Medulla oblongata (tissue), 1 donor: ENCODE measurements at regions not wholly inside any gene's neighbourhood (a gene's known extent, or its start where the extent isn't known, plus 50 kb on each side); places are given as distances from the start of the nearest gene placed in this dataset.
"Not testable (repeated sequence)": the region's sequence is repeated elsewhere in the genome, so short reads cannot be mapped to it uniquely, and the experiment has no call there.

Source experiments
- DNase-seq: peaks from one replicate; pipeline ENCODE4 v3.0.0-alpha.2; 2015; ENCODE audit errors: extremely low spot score

DNA sequence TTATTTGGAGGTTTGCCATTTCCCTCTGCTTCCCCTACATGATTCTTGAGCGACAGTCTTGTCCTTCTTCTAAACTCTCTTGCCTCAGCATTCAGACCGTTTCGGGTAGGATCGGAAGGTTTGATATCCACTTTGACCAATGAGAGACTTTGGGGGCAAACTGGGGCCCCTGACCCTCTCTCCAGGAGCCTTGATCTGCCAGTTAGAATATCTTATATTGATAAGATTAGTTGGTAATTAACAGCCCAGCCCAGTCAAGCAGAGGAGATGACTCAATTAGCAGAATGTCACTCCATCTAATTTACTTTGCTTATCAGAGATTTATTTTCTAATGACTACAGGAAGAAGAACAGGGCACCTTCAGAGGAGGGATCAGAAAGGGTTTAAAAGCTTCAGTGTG is 532.8 kb downstream of the XYLT1 start:
- DNase-seq: no peak

DNA sequence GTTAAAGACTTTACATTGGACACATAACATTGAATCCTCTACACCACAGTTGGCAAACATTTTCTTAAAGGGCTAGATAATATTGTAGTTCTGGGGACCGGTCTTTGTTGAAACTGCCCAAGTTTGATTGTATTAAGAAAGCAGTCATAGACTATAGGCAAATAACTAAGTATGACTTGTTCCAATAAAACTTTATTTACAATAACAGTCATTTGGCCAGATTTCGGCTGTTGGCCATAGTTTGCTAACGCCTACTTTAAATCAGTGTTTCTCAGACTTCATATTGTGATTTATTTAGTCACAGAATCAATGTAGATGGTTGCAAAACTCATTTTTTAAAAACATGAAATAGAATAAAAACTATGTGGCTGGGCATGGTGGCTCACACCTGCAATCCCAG is 531.8 kb downstream of the XYLT1 start:
- no peak for DNase-seq

DNA sequence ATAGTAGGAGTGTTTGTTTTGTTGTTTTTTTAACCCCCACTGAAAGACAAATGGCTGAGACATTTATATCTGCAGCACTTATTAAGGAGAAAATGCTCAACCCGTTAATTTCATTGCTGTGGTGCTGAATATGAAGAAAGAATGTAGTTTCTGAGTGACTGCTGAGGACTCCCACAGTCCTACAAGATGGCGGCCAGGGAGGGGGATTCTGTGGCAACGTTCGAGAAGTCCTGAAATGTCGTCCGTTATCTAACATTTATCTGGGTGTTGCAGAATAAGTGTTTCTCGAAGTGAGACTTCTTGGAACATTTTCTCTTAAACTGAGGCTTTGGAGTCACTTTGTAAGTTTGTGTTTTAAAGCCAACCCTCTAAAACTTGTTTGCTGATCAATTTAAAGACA is 530.4 kb downstream of the XYLT1 start:
- DNase-seq: no peak

DNA sequence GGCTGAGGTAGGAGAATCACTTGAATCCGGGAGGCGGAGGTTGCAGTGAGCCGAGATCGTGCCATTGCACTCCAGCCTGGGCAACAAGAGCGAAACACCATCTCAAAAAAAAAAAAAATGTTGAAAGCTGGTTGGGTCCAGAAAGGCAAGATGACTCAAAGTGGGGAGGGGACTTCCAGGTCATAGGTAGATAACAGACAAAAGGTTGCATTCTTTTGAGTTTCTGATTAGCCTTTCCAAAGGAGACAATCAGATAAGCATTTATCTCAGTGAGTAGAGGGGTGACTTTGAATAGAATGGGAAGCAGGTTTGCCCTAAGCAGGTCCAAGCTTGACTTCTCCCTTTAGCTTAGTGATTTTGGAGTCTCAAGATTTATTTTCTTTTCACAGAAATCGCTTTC is 527.9 kb downstream of the XYLT1 start:
- not testable (repeated sequence) for DNase-seq

DNA sequence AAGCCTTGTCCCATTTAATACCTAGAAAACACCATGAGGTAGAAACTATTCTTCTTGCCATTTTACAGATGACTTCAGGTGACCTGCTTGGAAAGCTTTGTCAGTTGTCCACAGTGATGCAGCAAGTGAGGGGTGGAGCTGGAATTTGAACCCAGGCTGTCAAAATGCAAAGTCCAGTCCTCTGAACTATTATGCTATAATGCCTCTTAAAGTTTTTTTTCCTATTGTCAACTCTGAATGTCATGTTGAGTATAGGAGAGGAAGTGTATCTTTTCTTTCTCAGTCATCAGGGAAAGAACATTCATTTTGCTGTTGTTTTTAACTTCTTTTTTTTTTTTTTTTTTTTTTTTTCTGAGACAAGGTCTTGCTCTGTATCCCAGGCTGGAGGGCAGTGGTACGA is 525.6 kb downstream of the XYLT1 start:
- DNase-seq: no peak

DNA sequence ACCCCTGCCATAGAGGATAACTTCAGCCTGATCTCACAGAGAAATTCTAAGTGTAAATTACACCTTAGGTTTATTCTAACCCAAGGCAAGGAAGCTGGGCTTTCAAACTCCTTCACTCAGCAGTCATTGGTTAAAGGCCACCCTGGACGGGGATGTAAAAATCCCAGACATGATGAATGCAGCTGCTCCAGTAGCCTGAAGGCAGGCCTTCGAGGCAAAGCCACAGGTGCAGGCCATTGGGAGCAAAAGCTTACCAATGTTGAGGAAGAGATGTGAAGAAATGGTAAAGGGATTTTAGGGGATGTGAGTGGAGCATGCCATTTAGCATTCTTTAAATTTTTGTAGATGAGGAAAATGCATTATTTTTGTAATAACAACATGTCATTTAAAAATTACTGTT is 514.4 kb downstream of the XYLT1 start:
- no peak for DNase-seq

DNA sequence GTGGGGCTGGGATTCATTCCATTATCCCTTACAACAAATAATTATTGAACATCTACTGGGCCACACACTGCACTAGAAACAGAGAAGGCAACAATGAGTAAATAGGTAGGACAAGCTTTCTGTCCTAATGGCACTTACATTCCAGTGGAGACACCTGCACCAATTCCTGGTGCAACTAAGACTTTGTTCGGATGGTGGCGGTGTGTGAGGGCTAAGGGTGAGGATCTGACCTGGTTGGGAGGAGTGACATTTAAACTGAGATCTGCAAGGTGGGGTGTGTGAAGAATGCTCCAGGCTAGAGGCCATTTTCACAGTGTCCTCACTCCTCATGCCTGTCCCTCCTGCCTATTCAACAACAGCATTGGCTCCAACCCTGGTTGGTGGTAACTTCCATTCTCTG is 510.0 kb downstream of the XYLT1 start:
- no peak for DNase-seq

DNA sequence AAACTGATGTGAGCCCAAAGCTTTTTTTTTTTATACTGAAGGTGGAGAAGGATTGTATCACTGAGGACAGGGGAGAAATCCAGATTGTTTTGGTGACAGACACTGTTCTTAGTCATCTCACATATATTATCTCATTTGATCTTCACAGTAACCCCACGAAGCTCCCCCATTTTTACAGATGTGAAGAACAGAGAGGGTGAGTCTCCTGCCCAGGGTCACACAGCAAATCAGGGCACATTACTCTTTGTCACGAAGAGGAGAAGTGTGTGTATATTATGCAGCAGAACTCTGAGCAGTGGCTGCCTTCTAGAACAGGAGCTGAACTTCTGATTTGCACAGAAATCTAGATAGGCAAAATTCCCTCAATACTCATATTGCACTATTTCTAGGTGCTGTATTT is 504.3 kb downstream of the XYLT1 start:
- no peak for DNase-seq

DNA sequence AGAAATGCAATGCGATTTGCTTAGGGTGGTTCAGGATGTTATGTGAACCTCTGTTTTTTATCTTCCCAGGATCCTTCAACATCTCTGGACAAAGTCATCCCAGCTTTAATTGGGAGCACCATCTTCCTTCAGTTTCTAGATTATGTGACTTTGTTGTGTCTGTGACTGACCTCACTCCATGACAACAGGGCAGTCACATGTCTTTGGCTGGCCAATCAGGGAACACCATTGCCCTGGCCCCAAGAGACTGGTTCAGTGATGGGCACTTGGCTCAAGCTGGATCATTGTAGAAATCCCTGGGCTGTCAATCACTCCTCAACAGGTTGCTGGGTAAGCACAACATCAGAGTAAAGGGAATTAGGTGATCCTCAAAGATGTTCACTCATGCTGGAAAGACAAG is 499.7 kb downstream of the XYLT1 start:
- no peak for DNase-seq

DNA sequence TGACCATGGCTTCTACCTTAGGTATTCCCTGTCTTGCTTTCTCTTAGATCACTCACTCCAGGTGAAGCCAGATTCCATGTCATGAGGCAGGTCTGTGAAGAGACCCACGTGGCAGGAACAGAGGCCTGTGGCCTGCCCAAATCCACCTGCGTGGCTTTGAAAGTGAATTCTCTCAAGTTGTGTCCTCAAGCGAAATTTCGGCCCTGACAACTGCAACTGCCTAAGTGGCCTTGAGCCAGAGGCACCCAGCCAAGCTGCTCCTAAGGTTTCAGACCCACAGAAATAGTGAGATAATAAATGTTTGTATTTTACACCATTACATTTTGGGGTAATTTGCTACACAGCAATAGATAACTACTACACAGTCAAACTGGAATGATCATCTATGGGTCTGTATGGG is 497.9 kb downstream of the XYLT1 start:
- no peak for DNase-seq

DNA sequence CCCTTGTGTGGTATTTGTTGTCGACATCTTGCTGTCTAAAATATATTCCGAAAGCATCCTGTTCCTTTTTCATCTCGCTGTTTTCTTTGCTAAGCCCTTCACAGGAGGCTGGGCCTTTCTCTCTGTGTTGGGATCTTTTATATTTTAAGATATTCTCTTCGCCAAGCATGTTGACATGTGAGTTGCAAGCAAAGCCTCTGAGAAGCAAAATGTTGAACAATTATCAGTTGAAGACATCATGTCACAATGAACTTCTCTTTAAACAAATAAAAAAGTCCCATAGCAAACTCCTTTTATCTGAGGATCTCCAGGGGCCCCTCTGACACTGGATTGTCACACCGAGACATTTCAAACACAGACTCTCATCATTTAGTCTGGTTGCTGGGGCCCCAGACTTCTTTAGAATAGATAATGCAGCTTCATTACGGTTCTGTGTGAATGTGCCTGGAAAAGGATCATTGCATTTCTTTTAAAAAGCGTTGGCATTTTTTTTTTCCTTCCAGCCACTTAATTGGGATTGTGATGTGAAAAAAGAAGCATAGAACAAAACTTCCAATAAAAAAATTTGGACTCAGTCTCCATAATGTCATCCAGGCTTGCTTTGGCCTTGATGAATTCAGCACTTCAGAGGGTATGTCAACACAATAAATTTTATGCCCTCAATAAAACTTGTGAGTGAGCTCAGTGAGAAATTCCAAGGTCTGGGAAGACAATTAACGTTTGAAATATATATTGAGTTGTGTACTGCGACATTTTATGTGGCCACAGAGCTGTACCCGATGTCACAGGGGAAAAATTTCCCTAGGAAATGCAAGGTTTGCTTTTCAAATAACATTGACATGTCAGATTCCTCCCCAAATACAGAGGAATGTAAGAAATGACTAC is 496.8 kb downstream of the XYLT1 start:
- DNase-seq: no peak

DNA sequence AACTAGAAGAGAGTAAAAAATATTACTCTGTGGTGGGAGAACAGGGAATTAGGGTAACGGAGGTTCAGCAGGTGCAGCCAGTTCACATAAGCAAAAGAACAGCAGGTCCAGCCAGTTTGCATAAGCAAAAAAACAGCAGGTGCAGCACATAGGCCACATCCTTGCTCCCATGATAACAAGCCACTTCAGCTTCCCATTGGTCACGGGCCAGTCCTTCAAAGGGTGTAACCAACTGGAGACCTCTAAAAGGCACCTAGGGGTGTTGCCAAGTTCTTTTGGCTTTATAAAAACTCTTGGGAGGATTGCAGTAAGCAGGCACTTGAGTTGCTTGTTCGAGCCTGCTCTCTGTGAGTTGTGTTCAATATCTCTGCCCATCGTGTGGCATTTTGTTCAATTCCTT is 488.1 kb downstream of the XYLT1 start:
- DNase-seq: no peak

DNA sequence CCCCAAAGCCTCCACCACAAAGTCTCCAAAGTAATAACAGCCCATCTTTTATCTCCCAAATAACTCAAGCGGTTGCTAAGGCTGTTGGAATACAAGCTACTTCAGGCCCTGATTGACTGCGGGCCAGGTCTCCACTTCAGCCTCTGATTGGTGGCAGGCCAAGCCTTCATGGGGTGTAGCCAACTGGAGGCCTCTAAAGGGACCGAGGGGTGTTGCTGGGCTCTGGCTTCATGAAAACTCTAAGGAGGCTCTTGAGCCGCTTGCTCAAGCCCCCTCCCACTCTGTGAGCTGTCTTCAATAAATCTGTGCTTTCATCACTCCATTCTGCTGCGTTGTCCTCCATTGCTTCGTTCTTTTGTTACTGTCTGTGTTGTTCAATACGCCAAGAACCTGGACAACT is 487.2 kb downstream of the XYLT1 start:
- DNase-seq: no peak

DNA sequence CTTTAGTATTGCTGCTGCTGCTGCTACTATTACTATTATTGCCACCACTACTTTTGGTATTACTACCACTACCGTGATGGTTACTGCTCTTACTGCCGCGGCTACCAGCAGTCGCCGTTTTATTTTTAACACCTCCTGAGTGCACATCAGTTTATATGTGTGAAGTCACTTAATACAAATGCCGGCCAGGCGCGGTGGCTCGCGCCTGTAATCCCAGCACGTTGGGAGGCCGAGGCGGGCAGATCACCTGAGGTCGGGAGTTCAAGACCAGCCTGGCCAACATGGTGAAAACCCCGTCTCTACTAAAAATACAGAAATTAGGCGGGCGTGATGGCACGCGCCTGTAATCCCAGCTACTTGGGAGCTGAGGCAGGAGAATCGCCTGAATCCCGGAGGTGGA is 486.7 kb downstream of the XYLT1 start:
- not testable (repeated sequence) for DNase-seq

DNA sequence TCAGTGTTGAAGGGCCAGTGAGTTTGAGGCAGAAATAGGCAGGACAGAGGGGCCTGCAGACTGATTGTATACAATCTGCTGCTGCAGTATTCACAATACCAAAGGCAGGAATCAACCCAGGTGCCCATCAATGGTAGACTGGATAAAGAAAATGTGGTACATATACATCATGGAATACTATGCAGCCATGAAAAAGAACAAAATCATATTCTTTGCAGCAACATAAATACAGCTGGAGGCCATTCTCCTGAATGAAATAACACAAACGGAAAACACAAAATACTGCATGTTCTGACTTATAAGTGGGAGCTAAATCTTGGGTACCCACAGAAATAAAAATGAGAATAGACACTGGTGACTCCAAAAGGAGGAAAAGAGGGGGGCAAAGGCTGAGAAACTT is 485.1 kb downstream of the XYLT1 start:
- DNase-seq: no peak

DNA sequence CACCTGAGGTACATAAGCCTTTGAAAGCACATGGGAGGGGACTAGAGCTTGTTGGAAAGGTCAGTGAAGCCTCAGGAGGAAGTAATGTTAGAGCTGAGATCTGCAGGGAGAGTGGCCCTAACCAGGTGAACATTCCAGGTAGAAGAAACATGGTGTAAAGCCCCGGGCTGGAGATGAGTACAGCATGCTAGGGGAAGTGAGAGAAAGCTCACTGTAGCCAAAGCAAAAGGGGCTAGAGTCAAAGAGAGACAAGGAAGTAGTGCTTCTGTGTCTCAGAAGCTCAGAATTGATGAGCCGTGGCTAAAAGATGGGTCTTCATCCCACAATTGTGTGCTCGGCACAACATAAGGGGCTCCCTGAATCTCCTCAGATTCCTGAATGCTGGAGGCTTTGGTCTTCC is 481.8 kb downstream of the XYLT1 start:
- DNase-seq: no peak

DNA sequence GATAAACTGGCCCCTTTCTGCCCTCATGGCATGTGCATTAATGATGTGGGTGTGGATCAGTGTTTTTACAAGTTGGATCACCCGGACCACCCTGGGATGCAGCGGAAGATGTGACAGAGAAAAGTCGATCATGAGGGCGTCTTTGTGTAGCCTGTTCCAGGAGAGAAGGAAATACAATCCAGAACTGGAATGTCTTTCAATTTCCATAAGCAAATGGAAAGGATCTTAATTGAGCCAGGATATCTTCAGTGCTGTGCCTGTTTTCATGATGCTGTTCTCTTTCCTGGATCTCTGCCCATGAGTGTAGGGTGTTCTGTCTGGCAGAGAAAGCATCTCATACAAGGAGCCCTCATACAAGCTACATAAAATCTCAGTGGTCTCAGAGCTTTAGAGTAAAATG is 481.4 kb downstream of the XYLT1 start:
- no peak for DNase-seq

DNA sequence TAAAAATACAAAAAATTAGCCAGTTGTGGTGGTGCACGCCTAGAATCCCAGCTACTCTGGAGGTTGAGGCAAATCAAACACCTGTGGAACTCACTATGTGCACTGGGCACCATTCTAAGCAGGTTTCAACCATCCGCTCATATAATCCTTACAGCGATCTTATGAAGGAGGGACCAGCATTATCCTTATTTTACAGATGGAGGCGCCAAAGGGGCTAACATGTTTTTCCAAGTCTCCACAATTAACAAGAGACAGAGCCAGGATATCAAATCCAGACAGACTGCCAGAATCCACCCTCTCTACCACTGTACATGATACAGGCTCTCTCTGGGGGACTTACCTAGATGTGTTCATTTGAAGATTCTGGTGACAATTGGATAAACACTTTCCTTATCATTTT is 479.0 kb downstream of the XYLT1 start:
- DNase-seq: no peak

DNA sequence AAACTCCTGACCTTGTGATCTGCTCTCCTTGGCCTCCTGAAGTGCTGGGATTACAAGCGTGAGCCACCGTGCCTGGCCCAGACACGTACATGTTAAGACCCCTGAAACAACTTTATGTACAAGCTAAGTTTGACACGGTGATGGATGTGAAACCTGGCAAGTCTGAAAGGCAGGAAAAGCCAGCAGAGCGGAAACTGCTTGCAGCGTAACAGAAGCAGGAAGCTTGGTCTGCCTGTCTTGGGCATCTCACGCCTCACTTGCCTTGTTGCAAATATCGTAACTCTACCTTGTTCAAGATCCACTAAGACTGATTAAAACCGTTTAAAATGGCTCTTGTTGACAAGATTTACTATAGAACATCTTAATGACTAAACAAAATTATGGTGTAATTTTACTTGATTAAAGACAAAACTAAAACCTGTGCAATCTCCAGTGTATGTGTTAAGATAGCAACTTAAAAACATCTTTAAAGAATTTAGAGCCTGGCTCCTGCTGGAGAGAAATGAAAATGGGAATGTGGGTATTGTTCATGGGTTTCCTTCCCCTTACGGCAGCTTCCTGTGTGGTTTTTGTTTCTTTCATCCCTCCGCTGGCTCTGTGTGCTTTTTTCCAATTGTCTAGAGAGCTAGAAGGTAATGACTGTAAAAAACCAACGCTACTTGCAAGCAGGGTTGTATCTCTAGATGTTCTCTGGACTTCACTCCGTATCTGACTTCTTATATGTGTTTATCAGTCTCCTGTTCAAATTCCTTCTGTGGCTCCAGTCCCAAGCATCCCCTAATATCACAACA is 477.6 kb downstream of the XYLT1 start:
- peak; percentile 9 for DNase-seq

DNA sequence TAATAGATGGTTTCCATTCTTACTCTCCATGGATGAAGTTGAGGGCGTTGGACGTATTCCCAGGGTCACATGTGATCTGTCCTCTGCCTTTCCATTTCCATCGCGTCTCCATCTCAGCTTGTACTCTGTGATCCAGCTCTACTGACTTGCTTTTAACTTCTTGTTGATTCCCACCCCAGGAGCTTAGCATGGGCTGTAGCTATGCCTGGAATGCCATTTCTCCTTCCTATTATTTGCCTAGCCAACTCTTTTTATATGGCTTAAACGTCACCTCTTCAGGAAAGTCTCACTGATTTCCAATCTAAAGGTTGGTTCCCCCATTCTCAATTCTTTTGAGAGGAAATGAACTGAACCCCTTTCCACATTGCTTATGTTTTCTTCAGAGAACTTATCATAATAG is 475.9 kb downstream of the XYLT1 start:
- no peak for DNase-seq

DNA sequence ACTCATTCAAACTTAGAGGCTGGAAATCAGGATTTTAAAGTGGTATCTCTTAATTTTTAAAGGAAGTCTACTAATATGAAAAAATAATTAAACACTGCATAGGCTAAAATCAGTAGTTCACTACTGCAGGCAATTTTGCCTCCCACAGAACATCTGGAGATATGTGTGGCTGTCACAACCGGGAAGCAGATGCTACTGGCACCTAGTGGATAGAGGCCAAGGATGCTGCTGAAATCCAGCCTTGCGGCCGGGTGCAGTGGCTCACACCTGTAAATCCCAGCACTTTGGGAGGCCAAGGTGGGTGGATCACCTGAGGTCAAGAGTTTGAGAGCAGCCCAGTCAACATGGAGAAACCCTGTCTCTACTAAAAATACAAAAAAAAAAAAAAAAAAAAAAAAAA is 473.9 kb downstream of the XYLT1 start:
- no peak for DNase-seq

DNA sequence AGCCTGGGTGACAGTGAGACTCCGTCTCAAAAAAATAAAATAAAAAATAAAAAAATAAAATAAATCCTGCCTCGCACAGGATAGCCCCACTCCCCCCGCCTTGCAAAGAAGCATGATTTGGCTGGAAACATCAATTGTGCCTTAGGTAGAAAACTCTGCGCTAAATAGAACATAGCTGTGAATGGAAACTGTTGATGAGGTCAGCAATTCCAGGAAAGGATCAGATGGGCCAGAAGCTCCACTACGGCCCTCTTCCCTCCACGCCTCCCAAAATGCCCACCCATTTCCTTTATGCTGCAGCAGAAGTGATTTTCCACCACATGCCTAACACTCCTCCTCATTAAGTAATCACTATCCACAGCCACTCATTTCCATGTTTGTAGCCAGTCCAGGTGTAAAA is 473.4 kb downstream of the XYLT1 start:
- no peak for DNase-seq

DNA sequence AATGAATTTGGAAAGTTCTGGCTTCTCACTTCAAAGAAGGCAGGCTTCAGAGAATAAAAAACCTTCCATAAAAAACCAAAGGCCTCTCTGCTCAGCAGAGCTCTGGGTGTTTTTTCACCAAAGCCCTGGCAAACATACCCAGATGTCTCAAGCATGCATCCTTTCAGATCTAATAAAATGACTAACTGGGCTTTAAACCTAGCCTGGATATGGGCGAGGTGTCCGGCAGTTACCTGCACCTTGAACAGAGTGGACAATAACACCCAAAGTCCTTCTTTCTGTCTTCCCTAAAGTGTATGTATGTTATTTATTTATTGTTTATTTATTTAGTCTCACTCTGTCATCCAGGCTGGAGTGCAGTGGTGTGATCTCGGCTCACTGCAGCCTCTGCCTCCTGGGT is 469.3 kb downstream of the XYLT1 start:
- no peak for DNase-seq
